WI38 (cell line): ENCODE measurements at regions not wholly inside any gene's neighbourhood (a gene's known extent, or its start where the extent isn't known, plus 50 kb on each side); places are given as distances from the start of the nearest gene placed in this dataset.
"Not testable (repeated sequence)": the region's sequence is repeated elsewhere in the genome, so short reads cannot be mapped to it uniquely, and the experiment has no call there.

Experiments used
- H3K4me3 ChIP-seq: 2 replicates; pipeline ENCODE4 v1.5.1; 2011; ENCODE audit warnings: low read depth, mild to moderate bottlenecking, control low read depth, low read length

- H3K4me3 ChIP-seq, result not testable (repeated sequence)
These were observed 51.4 kb upstream of the NEK3 start for GRCh38 chr13:52210564-52211415.
